ENCODE measurements at regions not wholly inside any gene's neighbourhood (a gene's known extent, or its start where the extent isn't known, plus 50 kb on each side); places are given as distances from the start of the nearest gene placed in this dataset.

GRCh38 chr6:137415127-137415833 lies 78.9 kb downstream of the OLIG3 start:
- peak; percentile 57 for DNase-seq
- peak overlapping the region; percentile 74 for H3K27ac ChIP-seq

GRCh38 chr6:137414599-137414998 lies 79.6 kb downstream of the OLIG3 start:
- DNase-seq (no peak), ATAC-seq (no peak)
- no peaks in the 10 kb centered on the region for H3K36me3 ChIP-seq
- peak overlapping the region; percentile 74 for H3K27ac ChIP-seq
- H3K9me3 ChIP-seq = no peaks in the 10 kb centered on the region
- intact Hi-C loops (cut with DNase I) = no loop called here
- peak overlapping the region; percentile 55 for H3K4me3 ChIP-seq
- peaks cover 8% of the 10 kb centered on the region for H3K4me1 ChIP-seq
- H3K27me3 ChIP-seq (ENCODE audit: low read depth) = no peaks in the 10 kb centered on the region
- TF ChIP-seq CTCF (IDR thresholded peaks at IDR 0.05) = no peak

More at GRCh38 chr6:137415127-137415833, 78.9 kb downstream of the OLIG3 start:
- Histone ChIP-seq H3K27me3 (ENCODE audit: low read depth) (no peaks in the 10 kb centered on the region), H3K4me3 (peak overlapping the region; percentile 55), H3K9me3 (no peaks in the 10 kb centered on the region), H3K36me3 (no peaks in the 10 kb centered on the region), H3K4me1 (peaks cover 8% of the 10 kb centered on the region)
- intact Hi-C loops (cut with DNase I) = no loop called here
- TF ChIP-seq CTCF (IDR thresholded peaks at IDR 0.05) = peak; percentile 73
- peak; percentile 93 to 95 for ATAC-seq

- H3K4me3 ChIP-seq = no peak overlapping the region
- H3K9me3 ChIP-seq = no peaks in the 10 kb centered on the region
- no peaks in the 10 kb centered on the region for H3K36me3 ChIP-seq
- no peak for ATAC-seq
- DNase-seq = no peak
- peaks cover 8% of the 10 kb centered on the region for H3K4me1 ChIP-seq
- H3K27ac ChIP-seq = no peak overlapping the region
- intact Hi-C loops (cut with DNase I) = no loop called here
- TF ChIP-seq CTCF (IDR thresholded peaks at IDR 0.05) = no peak
- H3K27me3 ChIP-seq (ENCODE audit: low read depth) = no peaks in the 10 kb centered on the region
Observed at GRCh38 chr6:137413482-137413881, 80.7 kb downstream of the OLIG3 start.

GRCh38 chr6:137412562-137412961 lies 81.6 kb downstream of the OLIG3 start:
- H3K27me3 ChIP-seq (ENCODE audit: low read depth) = no peaks in the 10 kb centered on the region
- no peaks in the 10 kb centered on the region for H3K9me3 ChIP-seq
- no peak overlapping the region for H3K4me3 ChIP-seq
- no peak for ATAC-seq
- H3K27ac ChIP-seq = no peak overlapping the region
- H3K4me1 ChIP-seq = peaks cover 8% of the 10 kb centered on the region
- no peak for TF ChIP-seq CTCF (IDR thresholded peaks at IDR 0.05)
- no peaks in the 10 kb centered on the region for H3K36me3 ChIP-seq
- intact Hi-C loops (cut with DNase I) = no loop called here
- DNase-seq = no peak

- TF ChIP-seq CTCF (IDR thresholded peaks at IDR 0.05) = no peak
- H3K4me3 ChIP-seq = no peak overlapping the region
- ATAC-seq (no peak), DNase-seq (no peak)
- no peaks in the 10 kb centered on the region for H3K36me3 ChIP-seq
- H3K4me1 ChIP-seq = no peaks in the 10 kb centered on the region
- no peak overlapping the region for H3K27ac ChIP-seq
- intact Hi-C loops (cut with DNase I) = no loop called here
- no peaks in the 10 kb centered on the region for H3K9me3 ChIP-seq
- H3K27me3 ChIP-seq (ENCODE audit: low read depth) = no peaks in the 10 kb centered on the region
Observed at GRCh38 chr6:137409266-137409777, 84.9 kb downstream of the OLIG3 start.

Measured in lower lobe of right lung (tissue), 2 donors.